ACC112 (cell line): ENCODE measurements at regions not wholly inside any gene's neighbourhood (a gene's known extent, or its start where the extent isn't known, plus 50 kb on each side); places are given as distances from the start of the nearest gene placed in this dataset.

ENCODE experiments used
- H2AFZ ChIP-seq: fragments of 200-600 bp; sonication (generic); one replicate; pipeline ENCODE4 v1.6.0; 2017; ENCODE audit warnings: antibody characterized with exemption, low read length; ENCODE audit not compliant: unreplicated experiment
- H3K27ac ChIP-seq: fragments of 200-600 bp; sonication (generic); 2 replicates; pipeline ENCODE4 v1.5.1; 2014; ENCODE audit warnings: low read depth, mild to moderate bottlenecking, antibody characterized with exemption, low read length, moderate library complexity
- H3K27me3 ChIP-seq: fragments of 200-600 bp; sonication (generic); 2 replicates; pipeline ENCODE4 v1.6.1; 2014; ENCODE audit warnings: mild to moderate bottlenecking, antibody characterized with exemption, low read length, moderate library complexity, mixed read lengths; ENCODE audit not compliant: insufficient read depth
- H3K36me3 ChIP-seq: fragments of 200-600 bp; sonication (generic); 2 replicates; pipeline ENCODE4 v1.6.1; 2016; ENCODE audit warnings: mild to moderate bottlenecking, antibody characterized with exemption, low read length, moderate library complexity, mixed read lengths; ENCODE audit not compliant: insufficient read depth
- H3K4me1 ChIP-seq: fragments of 200-600 bp; sonication (generic); one replicate; pipeline ENCODE4 v1.6.1; 2016; ENCODE audit warnings: low read length, mixed read lengths; ENCODE audit not compliant: insufficient read depth, unreplicated experiment, control insufficient read depth
- H3K4me3 ChIP-seq: fragments of 200-600 bp; sonication (generic); 2 replicates; pipeline ENCODE4 v1.5.1; 2014; ENCODE audit warnings: mild to moderate bottlenecking, low read depth, low read length
- H3K79me2 ChIP-seq: fragments of 200-600 bp; sonication (generic); one replicate; pipeline ENCODE4 v1.6.0; 2016; ENCODE audit warnings: low read length; ENCODE audit not compliant: control insufficient read depth, unreplicated experiment, insufficient read depth

DNA sequence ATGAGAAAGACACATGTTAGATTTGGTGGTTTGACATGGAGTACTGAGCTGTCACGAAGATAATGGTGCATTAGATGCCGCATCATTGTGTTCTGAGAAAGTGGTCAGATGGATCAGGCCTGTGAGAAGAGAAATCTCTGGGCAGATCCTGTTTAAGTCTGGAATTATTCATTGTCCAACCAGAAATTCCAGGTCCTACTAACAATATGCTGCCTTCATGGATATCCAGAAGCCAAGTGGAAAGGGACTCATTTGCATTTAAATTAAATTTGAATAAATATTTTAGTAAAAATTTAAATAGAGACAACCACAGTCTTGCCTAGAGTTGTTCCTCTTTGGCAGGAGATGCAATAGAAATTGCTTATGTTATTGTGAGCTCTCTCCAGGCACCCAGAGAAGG is 330.5 kb upstream of the TMEM132C start:
- Histone ChIP-seq H3K27me3 (no peaks in the 10 kb centered on the region), H2AFZ (no peak overlapping the region), H3K4me1 (no peaks in the 10 kb centered on the region), H3K79me2 (no peaks in the 10 kb centered on the region), H3K4me3 (no peak overlapping the region), H3K27ac (no peak overlapping the region), H3K36me3 (no peaks in the 10 kb centered on the region)

DNA sequence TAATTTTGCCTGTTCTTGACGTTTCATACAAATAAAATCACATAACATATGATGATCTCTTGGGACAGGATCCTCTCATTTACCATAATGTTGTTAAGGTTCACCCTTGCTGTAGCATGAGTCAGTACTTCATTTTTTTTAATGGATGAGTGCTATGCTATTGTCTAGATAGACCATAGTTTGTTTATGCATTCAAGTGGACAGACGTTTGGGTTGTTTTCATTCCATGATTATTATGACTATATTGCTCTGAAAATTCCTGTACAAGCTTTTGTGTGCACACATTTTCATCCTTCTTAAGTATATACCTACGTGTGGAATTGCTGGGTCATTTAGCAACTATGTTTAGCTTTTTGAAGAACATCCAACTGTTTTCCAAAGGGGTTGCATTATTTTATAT is 325.6 kb upstream of the TMEM132C start:
- Histone ChIP-seq H3K36me3 (no peaks in the 10 kb centered on the region), H3K4me3 (no peak overlapping the region), H3K27ac (no peak overlapping the region), H3K79me2 (no peaks in the 10 kb centered on the region), H3K27me3 (no peaks in the 10 kb centered on the region), H2AFZ (no peak overlapping the region), H3K4me1 (no peaks in the 10 kb centered on the region)

DNA sequence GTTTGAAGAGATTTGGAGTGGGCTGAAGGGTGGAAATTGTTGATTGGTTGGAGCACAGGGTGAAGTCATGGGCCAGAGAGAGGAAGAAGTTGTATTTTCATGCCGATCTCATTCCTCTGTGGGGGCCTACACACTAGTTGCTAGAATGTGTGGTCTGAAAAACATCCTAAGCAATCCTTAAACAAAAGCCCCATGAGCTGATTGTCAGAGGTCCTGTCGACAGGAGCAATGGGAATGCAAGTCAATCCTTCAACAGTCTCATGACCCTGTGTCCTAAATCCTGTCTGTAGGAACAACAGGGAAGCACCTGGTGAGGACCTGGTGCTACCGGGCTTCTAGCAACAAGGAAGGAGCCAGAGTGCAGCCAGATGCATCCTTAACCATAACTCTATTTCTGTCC is 324.0 kb upstream of the TMEM132C start:
- Histone ChIP-seq H3K36me3 (no peaks in the 10 kb centered on the region), H2AFZ (no peak overlapping the region), H3K79me2 (no peaks in the 10 kb centered on the region), H3K4me1 (no peaks in the 10 kb centered on the region), H3K27ac (no peak overlapping the region), H3K4me3 (no peak overlapping the region), H3K27me3 (no peaks in the 10 kb centered on the region)

DNA sequence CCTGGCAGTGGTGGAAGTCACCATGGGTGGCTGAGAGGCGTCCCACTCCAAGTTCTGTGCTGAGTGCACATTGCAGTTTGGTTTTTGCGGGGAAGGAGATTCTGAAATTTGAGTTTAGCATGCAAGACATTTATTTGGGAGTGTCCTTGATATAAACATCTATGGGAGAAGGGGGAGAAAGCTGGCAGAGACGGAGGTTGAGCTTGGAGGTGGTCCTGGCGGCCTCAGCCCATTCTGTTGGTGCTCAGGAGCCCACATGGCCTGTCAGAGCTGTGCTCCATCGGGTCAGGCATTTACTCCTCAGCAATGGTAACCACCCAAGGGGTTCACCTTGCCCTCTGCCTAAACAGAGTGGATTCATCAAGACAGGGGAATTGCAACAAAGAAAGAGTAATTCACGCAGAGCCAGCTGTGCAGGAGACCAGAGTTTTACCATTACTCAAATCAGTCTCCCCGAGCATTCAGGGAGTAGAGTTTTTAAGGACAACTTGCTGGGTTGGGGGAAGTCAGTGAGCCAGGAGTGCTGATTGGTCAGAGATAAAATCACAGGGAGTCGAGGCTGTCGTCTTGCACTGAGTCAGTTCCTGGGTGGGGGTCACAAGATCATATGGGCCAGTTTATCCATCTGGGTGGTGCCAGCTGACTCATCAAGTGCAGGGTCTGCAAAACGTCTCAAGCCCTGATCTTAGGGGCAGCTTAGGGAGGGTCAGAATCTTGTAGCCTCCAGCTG is 323.3 kb upstream of the TMEM132C start:
- Histone ChIP-seq H3K36me3 (no peaks in the 10 kb centered on the region), H3K27me3 (no peaks in the 10 kb centered on the region), H2AFZ (no peak overlapping the region), H3K4me3 (no peak overlapping the region), H3K4me1 (no peaks in the 10 kb centered on the region), H3K79me2 (no peaks in the 10 kb centered on the region), H3K27ac (no peak overlapping the region)

DNA sequence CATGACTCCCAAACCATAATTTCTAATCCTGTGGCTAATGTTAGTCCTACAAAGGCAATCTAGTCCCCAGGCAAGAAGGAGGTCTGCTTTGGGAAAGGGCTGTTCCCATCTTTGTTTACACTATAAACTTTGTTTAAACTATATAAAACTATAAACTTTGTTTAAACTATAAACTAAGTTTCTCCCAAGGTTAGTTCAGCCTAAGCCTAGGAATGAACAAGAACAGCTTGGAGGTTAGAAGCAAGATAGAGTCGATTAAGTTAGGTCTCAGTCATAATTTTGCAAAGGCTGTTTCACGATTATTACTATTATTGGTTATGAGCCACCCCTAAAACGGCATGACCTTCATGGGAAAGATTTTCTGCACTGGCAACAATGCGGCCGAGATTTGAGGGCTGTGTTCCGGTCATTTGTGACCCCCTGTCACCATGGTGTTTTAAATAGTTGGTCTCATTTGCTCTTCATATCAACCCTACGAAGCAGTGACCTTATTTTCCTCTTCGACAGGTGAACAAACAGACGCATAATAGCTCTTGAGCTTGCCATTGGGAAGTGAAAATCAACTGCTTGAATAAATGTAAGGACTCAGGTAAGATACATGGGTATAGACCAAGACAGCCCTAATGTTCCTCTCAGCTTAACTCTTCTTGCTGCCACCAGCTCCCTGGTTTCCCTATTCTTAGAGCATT is 322.6 kb upstream of the TMEM132C start:
- Histone ChIP-seq H3K79me2 (no peaks in the 10 kb centered on the region), H3K36me3 (no peaks in the 10 kb centered on the region), H3K27me3 (no peaks in the 10 kb centered on the region), H3K4me3 (no peak overlapping the region), H2AFZ (no peak overlapping the region), H3K27ac (no peak overlapping the region), H3K4me1 (no peaks in the 10 kb centered on the region)

DNA sequence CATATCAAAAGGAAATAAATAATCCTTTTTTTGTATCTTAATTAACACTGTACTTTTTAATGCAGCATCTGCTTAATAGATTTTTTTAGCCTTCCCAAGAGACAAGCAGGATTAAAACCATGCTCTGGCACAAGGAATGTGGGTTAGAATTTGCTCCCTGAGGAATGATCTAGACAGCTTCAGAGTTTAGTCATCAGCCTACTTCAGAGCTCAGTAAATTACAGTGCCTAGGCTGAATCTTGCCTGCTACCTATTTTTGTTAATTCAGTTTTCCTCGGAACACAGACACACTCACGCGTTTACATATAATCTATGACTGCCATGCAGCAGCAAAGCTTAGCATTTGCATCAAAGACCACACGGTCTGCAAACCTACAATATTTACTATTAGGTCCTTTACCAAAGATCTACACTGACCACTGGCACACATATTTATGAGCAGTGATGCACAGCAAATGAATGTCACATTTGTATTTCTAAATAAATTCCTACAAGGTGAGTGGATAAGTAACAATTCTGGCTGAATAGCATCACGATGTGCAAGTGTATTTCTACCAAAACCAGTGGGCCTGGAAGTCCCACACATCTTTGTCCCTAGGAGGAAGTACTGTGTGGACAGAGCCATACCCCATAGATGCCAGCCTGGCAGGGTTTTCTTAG is 309.8 kb upstream of the TMEM132C start:
- Histone ChIP-seq H3K4me3 (no peak overlapping the region), H2AFZ (no peak overlapping the region)

DNA sequence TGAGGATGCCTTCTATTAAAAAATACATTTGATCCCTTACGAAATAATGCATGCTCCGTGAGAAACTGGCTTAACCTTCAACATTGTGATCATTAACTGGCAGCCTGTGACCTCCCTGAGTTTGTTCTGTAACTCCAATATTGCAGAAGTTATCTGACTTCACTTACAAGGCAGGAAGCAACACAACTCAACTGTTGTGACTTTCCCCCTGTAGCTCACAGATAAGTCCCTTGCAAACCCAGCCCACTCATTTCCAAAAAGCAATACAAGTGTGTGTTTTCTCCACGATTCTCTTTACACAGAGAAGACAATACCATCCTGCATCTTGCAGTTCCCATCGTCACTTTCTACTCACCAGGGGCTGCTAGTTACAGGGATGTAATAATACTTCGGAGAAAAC is 304.7 kb upstream of the TMEM132C start:
- Histone ChIP-seq H3K4me1 (no peaks in the 10 kb centered on the region), H3K27me3 (no peaks in the 10 kb centered on the region), H2AFZ (no peak overlapping the region), H3K79me2 (no peaks in the 10 kb centered on the region), H3K36me3 (no peaks in the 10 kb centered on the region), H3K4me3 (no peak overlapping the region), H3K27ac (no peak overlapping the region)

More for the DNA sequence above, 309.8 kb upstream of the TMEM132C start:
- H3K79me2 ChIP-seq: no peaks in the 10 kb centered on the region
- H3K27ac ChIP-seq: no peak overlapping the region
- no peaks in the 10 kb centered on the region for H3K4me1 ChIP-seq
- no peaks in the 10 kb centered on the region for H3K36me3 ChIP-seq
- H3K27me3 ChIP-seq: no peaks in the 10 kb centered on the region

DNA sequence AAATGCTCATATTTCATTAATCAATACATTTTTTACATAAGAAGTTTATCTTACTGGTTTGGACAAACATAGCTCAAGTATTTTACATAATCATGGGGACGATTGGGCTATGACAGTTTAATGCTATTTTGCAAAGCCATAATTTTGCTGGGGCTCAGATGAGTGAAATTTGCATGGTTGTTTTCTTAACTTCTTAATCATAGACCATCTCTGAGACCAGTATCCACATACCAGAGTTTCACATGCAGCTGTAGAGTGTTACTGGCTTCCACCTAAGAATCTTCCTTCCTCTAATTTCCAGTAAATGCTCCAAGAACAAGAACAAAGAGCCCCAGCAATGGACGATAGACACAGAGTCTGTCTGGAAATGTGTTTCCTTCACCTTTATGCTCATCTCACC is 303.0 kb upstream of the TMEM132C start:
- no peak overlapping the region for H3K4me3 ChIP-seq
- H3K36me3 ChIP-seq: no peaks in the 10 kb centered on the region
- H3K4me1 ChIP-seq: no peaks in the 10 kb centered on the region

DNA sequence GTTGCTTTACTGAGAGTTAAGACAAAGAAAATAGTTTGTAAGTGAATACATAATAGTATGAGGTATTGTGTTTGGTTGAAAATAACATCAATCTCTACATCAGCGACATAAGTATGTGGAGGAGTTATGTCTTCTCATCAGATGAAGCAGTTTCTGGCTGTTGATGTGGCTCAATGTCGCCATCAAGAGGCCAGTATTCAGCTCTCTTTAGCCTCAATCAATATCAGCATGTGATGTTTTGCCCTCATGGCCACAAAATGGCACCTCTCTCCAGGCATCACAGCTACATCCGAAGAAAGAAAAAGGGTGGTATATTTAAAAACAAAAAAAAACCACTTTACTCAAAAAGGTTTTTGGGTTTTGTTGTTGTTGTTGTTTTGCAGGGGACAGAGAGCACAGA is 302.3 kb upstream of the TMEM132C start:
- H3K4me3 ChIP-seq: no peak overlapping the region
- H2AFZ ChIP-seq: no peak overlapping the region
- no peaks in the 10 kb centered on the region for H3K79me2 ChIP-seq
- no peak overlapping the region for H3K27ac ChIP-seq
- no peaks in the 10 kb centered on the region for H3K4me1 ChIP-seq
- H3K36me3 ChIP-seq: no peaks in the 10 kb centered on the region
- H3K27me3 ChIP-seq: no peaks in the 10 kb centered on the region

More for the DNA sequence above, 303.0 kb upstream of the TMEM132C start:
- H3K27ac ChIP-seq: no peak overlapping the region
- H3K27me3 ChIP-seq: no peaks in the 10 kb centered on the region
- H2AFZ ChIP-seq: no peak overlapping the region
- no peaks in the 10 kb centered on the region for H3K79me2 ChIP-seq

DNA sequence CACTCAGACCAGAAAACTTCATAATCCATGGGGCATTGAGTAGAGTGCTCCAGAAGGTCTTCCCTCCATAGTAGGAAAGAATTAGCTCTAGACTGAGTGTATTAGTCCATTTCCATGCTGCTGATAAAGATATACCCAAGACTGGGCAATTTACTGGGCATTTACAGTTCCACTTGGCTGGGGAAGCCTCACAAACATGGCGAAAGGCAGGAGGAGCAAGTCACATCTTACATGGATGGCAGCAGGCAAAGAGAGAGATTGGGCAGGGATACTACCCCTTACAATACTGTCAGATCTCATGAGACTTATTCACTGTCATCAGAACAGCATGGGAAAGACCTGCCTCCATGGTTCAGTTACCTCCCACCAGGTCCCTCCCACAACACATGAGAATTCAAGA is 300.6 kb upstream of the TMEM132C start:
- Histone ChIP-seq H3K4me1 (no peaks in the 10 kb centered on the region), H3K4me3 (no peak overlapping the region), H3K27me3 (no peaks in the 10 kb centered on the region), H3K79me2 (no peaks in the 10 kb centered on the region), H3K27ac (no peak overlapping the region), H2AFZ (no peak overlapping the region), H3K36me3 (no peaks in the 10 kb centered on the region)

DNA sequence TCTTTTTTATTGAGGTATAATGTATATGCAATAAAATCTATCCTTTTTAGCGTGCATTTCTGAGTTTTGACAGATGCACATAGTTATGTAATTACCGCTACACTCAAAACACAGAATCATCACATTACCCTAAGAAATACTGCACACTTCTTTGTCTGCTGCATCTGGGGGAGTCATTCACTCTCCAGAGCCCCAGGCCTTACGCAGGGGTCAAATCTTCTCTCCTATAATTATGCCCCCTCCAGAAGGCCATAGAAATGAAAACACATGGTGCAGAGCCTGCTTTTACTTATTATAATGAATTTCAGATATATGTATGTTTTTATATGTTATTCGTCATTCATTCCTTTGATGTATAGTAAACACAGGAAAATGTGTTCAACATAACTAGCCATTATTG is 296.5 kb upstream of the TMEM132C start:
- H3K79me2 ChIP-seq: no peaks in the 10 kb centered on the region
- no peak overlapping the region for H3K4me3 ChIP-seq
- H2AFZ ChIP-seq: no peak overlapping the region
- H3K4me1 ChIP-seq: no peaks in the 10 kb centered on the region
- H3K27ac ChIP-seq: no peak overlapping the region
- H3K36me3 ChIP-seq: no peaks in the 10 kb centered on the region
- no peaks in the 10 kb centered on the region for H3K27me3 ChIP-seq
